Umbilical cord (tissue), 1 donor: ENCODE measurements at regions not wholly inside any gene's neighbourhood (a gene's known extent, or its start where the extent isn't known, plus 50 kb on each side); places are given as distances from the start of the nearest gene placed in this dataset.

Experiments used
- DNase-seq: peaks from one replicate; pipeline ENCODE4 v3.0.0-alpha.2; 2015; ENCODE audit warnings: low spot score

DNA sequence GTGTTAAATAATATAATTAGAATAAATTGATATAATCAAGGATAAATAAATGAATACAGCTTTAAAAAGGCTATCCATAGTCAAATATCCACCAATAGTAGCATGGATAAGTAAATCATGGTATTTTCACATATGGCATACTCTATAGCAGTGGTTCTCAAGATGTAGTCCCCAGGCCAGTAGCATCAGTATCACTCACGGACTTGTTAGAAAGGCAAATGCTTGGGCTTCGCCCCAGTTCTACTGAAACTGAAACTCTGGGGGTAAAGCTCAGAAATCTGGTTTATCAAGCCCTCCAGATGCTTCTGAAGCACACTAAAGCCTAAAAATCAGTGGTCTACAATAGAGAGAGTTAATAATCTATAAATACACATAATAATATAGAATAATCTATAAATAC lies 261.6 kb upstream of the TTC14 start:
- no peak for DNase-seq

DNA sequence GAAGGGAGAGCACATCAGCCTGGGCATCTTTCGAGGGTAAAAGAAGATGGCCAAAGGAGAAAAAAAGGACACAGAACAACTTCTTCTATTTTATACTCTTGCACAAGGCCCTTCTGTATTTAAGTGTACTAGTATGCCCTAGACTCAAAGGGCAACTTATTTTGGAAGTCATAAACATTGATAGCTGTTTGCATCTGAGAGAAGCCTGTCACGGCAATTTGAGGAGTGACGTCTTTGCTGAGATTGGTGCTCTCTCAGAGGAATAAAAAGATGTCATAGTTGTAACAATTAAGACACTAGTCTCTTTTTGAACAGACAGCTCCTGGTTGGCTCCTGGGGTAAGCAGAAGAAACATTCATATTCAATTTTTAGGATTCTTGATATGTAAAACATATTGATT lies 260.4 kb upstream of the TTC14 start:
- DNase-seq: no peak

DNA sequence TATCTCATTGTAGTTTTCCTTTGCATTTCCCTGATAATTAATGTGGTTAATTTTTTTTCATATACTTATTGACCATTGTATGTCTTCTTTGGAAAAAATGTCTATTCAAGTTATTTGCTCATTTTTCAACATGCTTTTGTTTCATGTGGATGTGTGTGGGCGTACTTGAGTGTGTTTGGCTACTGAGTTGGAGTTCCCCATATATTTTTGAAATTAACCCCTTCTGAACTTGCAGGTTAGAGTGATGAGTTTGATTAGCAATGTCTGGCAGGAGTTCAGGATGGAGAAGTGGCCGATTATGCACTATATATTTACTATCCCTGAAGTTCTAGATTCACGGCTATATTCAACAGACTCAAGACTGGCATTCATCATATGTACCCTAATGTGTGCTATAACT lies 250.4 kb upstream of the TTC14 start:
- DNase-seq: no peak

DNA sequence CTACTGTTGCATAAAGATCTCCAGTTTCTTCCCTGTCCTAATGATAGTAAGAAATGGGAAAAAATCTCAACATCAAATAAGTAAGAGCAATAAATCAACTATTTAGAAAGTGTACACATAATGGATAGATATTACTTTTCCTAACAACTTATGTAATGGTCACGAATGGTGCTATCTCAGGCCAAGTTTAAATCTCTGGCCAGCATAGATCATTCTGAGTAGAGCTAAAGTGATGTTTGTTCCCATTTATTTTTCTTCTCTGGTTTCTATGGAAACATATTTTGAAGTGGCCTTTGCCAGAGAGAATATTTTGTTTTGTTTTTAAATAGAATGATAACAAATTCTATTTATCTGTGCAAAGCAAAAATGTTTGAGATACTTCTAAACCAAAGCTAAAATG lies 249.7 kb upstream of the TTC14 start:
- DNase-seq: no peak

DNA sequence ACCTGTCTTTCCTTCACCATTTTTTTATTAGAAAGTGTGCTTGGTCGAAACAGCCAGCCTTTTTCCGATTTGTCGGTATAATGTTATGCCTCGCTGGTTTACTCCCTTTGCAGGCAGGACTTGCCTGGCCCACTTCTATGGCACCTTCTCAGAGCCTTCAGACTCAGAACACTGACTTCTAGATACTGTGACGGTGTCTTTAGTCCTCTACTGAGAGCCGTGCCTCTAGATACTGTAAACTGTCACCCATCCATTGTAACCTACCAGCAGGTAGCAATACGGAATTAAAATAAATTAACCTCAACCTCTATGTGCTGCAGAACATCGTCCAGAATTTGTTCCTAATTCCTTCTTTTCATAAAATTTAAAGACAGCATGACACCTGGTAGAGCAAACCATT lies 247.7 kb upstream of the TTC14 start:
- DNase-seq: no peak

DNA sequence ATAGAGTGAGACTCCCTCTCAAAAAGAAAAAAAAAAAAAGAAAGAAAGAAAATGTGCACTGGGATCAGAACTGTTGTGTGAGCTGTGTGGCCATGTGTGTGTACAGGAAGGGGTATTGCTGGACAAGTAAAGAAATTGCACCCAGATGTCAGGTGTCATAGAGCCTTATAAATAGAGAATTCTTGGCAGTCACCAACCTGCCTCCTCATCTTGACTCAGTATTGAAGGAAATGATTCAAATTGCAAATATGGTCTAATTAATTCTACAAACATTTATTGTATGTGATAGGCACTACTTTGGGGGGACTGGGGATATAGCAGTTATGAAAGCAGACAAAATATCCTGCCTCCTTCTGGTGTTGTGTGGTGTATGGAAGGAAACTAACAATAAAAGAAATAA lies 243.8 kb upstream of the TTC14 start:
- no peak for DNase-seq

DNA sequence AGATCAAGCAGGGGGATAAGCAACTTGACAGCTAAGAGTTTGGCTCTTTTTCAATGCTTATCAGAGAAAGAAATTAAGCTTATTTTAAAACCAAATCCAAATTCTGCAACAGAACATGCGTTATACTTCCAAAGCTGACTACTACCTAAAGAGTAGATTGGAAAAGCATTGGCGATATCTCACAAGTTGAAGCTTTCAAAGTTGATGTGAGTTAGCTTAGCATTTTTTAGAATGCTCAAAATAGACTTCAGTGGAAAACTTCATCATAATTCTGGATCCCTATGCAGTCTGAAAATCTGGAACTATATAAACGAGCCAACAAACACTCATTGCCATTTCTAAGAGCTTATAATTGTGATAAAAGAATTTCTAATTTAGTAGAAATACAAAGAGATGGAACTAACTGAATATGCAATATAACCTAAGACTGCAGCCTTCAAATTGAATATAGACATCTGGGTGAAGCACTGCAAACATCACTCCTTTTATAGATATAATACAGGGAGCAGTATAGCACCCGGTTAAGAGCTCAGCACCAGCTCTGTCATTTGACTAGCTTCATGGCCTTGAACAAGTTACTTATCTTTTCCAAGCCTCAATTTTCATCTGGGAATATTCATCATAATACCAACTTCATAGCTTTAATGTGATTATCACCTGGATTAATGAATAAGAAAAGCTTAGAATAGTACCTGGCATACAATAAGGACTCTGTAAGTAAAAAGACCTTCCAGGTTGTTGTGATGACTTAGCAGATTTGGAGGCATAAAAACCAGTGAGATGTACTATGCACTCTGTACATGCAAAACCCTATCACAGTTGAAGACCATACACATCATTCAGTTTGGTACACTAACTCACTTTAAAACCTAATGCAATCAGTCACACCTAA lies 242.7 kb upstream of the TTC14 start:
- no peak for DNase-seq

DNA sequence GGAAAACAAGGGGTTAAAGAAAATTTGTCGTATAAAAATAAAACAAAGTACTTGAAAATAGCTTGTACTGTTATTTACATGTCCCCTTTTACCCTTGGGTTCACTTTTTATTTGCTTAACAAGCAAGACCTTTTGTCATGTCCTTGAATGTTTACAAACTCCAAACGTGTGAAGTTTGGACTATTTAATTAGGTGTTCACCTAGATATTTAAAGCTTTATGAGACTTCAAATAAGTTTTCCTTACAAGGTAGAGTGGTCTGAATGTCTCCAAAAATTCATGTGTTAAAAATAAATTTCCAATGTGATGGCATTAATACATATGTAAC lies 242.0 kb upstream of the TTC14 start:
- DNase-seq: no peak

DNA sequence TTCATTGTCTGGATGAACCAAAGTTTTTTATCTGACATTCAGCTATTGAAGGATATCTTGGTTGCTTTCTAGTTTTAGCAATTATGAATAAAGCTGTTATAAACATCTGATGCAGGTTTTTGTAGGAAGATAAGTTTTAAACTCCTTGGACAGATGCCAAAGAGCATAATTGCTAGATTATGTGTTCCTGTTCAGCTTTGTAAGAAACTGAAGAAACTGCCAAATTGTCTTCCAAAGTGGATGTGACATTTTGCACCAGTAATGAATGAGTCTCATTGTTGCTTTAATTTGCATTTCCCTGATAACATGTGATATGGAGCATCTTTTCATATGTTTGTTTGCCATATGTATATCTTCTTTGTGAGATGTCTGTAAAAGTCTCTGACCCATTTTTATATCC lies 239.9 kb upstream of the TTC14 start:
- DNase-seq: no peak

DNA sequence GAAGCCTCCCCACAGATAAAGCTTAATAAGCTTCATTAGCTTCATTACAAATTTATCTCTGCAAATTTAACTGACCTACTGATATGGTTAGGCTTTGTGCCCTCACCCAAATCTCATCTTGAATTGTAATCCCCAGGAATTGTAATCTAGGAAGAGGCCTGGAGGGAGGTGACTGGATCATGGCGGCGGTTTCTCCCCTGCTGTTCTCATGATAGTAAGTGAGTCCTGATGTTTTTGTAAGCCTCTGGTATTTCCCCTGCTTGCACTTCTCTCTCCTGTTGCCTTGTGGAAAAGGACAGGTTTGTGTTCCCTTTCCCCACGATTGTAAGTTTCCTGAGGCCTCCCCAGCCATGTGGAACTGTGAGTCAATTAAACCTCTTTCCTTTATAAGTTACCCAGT lies 226.1 kb upstream of the TTC14 start:
- no peak for DNase-seq

DNA sequence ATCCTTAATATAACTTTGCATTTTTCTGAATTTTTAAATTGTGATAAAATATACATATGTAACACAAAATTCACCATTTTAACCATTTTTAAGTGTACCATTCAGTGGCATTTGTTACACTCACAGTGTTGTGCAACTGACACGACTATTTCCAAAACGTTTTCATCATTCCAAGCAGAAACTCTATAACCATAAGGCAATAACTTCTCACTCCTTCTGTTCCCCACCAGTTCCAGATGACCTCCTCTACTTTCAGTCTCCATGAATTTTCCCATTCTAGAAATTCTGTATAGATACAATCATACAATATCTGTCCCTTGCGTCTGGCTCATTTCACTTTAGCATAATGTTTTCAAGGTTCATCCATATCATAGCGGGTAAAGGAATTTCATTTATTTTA lies 223.5 kb upstream of the TTC14 start:
- DNase-seq: no peak

DNA sequence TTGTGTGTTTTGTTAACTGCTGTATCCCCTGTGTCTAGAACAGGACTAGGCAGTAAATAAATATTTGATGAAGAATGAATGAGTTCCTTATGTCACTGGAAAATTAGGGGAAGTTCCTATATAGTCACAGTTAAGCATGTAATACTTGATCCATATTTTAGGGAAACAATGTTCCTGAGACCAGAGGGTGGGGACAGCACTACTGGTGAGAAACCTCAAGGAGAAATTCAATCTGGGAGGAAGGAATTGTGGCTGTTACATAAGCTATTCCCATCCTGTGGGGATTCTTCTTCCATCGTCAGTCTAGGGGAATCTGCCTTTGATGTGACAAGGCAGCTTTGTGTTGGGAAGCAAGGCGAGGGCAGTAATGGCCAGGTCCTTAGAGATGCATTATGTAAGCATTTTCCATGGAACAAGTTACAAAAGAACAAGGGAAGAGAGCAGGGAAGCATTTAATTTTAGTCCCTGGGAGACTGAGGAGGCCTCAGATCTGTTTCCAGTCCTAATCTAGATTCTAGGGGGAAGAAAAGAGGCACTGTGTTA lies 219.3 kb upstream of the TTC14 start:
- no peak for DNase-seq

DNA sequence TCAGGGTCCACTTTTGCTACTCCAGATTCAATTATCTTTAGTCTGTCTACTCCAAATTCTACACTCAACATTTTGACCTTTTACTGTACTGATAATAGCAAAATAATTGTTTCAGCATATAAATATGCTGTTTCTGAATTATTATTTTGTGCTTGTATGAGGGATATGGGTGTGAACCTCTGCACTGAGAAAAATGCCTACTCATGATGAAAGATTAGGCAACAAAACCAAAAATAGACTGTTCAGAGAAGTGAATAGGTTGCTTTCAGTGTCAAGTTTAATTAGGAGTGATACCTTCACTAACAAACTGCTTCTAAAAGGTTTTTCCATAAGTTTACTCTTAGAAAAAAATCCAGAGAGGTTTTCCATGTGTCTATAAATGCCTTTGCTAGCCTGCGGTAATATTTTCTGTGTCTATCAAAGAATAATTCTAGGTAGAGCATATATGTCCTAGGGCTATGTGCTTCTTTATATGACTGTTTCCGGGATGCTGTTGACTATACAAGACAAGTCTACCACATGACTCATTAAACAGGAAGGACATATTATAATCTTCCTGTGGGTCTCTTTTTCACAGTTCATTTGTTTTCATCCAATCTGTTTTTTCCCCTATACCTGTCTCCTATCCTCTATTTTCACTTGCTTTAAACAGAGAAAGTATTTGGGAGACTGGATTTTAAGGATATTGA lies 218.5 kb upstream of the TTC14 start:
- DNase-seq: no peak

DNA sequence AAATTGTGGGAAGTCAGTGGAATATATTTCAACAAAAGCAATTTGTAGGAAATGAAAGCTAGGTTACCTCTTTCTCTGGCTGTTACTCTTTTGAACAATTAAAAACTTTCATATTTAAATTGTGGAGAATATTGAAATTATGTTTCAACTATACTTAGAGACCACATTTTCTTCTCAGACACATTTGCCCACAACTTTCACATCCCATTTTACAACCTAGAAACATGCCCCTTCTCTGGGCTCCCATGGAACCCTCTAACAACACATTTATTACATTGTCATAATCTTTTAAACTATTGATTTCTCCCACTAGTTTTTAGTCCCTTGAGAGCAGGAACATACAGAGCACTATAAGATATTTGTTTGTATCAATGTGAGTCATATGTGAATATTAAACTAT lies 211.7 kb upstream of the TTC14 start:
- no peak for DNase-seq

DNA sequence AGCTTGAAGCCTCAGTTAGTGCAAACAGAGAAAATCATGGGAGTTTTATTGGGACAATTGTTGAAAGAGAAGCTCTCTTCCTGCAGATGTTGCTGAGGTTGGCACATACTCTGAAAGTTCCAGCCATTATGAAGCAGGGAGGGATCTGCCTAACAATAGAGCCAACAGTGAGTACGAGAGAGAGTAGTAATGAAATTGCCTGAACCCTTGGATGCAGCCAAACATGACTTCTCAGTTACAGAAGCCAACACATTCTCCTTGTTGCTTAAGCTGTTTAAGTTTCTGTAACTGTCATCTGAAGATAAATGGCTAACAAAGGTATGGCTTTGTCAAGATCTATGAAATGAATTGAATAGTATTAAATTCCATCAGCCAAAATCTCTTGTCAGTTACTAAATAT lies 211.0 kb upstream of the TTC14 start:
- no peak for DNase-seq

DNA sequence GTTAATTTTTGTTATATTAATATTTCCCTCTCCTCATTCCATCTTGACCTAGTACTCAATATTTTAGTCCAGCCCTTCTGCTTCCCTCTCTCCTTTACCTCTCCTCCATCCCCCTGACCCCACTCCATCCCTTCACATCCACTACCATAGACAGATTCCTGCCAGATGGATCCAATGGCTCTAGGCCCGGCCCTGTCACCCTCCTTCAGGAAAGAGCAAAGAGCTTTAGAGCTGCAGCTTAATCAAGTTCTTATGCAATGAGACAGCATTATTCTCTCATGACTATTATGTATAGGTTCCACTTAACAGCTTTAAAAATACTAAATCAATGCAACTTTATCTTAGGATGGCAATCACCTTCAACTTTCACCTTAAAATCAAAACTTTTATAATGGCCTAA lies 200.7 kb upstream of the TTC14 start:
- no peak for DNase-seq

DNA sequence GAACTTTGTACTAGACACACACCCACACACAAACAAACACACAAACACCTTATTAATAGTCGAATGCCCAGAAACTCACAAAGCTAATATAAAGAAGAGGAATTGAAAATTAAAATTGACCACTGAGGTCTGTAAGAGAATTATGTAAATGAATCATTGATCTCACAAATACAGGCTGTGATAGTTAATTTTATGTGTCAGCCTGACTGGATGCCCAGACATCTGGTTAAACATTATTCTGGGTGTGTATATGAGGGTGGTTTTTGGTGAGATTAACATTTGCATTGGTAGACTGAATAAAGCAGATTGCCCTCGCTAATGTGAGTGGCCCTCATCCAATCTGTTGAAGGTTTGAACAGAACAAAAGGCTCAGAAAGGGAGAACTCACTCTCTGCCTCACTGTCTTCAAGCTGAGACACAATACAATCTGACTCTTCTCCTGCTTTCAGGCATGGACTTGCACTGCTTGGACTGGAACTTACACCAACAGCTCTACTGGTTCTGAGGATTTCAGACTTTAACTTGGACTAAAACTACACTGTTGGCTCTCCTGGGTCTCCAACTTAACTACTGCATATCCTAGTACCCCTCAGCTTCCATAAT lies 199.4 kb upstream of the TTC14 start:
- no peak for DNase-seq

DNA sequence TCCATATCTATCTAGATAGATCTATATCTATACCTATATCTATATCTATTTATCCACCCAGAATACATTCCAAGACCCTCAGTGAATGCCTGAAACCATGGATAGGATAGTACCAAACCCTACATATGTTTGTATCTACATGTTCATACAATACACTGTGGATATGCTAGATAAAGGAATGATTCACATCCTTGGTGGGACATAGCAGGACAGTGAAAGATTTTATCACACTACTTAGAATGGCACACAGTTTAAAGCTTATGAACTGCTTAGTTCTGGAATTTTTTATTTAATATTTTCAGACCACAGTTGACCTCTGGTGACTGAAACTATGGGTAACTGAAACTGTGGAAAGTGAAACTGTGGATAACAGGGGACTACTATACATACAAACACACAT lies 198.8 kb upstream of the TTC14 start:
- DNase-seq: no peak

DNA sequence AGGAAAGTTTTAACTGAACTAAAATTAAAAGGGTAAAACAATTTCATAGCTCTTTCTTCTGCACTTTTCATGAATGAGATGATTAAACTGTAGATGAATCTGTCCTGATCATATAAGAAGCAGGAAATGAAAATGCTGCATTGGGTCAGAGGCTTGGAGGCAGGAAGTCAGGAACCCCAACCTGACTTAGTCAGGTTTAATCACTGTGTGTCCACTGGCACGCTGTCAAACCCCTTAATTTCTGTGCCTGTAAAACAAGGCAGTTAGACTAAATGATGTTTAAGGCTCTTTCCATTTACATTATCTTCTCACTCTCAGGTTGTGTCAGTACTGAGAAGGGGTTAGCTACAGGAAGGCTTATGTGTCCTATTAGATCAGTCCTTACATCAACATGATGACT lies 193.3 kb upstream of the TTC14 start:
- DNase-seq: no peak

DNA sequence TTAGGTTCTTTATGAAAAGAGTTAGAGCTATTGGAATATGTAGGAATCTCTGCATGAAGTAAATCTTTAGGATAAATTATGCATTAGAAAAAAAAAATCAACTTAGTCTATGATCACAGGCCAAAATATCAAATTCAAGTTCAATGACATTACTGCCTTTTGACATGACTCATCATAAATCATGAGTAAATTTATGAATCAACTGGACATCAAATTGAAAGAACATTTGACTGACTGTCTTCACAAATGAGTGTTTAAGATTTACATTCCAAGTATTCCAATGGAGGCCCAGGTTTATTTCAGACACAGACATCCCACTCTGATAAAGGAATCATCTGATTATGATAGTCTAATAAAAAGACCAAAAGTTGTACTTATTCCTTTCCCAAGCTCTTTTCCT lies 192.8 kb upstream of the TTC14 start:
- no peak for DNase-seq

DNA sequence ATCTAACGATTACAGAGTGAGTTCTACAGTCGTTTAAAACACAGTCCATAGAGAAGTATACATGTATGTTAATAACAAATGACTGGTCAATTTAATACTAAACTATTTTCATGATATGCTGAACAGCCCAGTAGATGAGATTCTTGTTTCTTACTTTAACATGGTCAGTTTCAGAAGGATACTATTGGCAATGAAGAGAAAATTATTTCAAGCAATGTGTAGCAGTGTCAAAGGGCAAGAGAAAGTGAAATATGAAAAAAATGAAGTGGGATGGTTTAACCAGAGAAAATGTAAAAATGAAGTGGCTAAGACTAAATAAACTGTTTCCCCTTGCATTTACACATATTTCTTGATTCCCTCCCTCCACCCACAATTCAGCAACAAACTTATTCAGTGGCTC lies 192.1 kb upstream of the TTC14 start:
- no peak for DNase-seq

DNA sequence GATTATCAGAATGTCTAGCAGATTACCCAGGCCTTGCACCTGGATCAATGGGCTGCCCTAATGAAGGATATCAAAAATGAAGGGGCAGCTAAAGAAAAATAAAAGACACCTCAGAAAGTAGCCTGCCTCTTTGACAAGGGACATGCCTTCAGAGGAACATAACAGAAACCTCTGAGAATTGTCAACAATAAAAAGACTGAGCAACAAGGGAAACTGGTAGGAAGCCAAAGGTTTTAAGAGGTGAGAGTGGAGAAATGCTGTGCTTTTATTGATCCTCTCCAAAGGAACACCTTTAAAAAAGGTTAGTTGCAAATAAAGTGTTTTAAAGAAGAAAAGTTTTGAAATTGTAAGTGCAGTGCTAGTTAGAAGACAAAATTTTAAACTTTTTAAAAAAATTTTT lies 187.8 kb upstream of the TTC14 start:
- no peak for DNase-seq

DNA sequence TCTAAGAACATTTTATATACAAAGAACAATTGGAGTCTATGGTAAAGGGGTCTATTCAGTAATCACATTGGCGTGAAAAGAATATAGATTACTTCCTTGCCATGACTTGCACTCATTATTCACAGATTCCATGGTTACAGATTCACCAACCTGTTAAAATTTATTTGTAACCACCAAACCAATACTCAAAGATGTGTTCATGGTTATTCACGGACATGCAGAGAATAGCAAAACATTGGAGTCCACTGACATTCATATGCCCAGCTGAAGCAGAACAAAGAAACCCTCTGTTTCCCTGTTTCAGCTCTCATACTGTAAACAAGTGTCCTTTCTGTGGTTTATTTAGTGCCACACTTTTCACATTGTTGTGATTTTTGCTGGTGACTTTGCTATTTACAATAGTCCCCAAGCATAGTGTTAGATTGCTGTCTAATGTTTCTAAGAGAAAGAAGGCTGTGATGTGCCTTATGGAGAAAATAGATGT lies 185.8 kb upstream of the TTC14 start:
- no peak for DNase-seq
